TTC549 (cell line): ENCODE measurements at regions not wholly inside any gene's neighbourhood (a gene's known extent, or its start where the extent isn't known, plus 50 kb on each side); places are given as distances from the start of the nearest gene placed in this dataset.
"Not testable (repeated sequence)": the region's sequence is repeated elsewhere in the genome, so short reads cannot be mapped to it uniquely, and the experiment has no call there.

Experiments used
- FAIRE-seq: peaks from 2 replicates; lab custom pipeline; 2012; peaks lifted over from hg19 to GRCh38; lab: Jason Lieb, UNC

GRCh38 chr11:97019305-97019704 lies 629.5 kb downstream of the JRKL start:
- no peak for FAIRE-seq

DNA sequence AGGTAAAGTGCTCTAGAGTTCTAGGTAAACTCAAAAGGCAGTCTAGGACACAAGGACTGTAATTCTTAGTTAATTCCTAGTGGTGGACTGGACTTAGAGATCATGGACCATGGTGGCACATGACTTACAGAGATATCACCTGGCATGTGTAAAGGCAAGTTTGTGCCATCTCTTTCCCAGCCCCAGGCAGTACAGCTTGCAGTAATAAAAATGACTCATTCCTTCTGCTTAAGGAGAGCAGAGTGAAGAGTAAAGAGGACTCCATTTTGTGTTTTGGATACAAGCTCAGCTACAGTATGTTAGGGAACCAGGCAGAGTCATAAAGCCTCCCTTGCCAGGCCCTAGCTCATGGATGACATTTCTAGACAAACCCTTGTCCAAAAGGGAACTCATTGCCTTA lies 629.9 kb downstream of the JRKL start:
- no peak for FAIRE-seq

GRCh38 chr11:97022955-97023354 lies 633.1 kb downstream of the JRKL start:
- no peak for FAIRE-seq

GRCh38 chr11:97028836-97029406 lies 639.1 kb downstream of the JRKL start:
- no peak for FAIRE-seq

GRCh38 chr11:97033178-97033577 lies 643.4 kb downstream of the JRKL start:
- no peak for FAIRE-seq

DNA sequence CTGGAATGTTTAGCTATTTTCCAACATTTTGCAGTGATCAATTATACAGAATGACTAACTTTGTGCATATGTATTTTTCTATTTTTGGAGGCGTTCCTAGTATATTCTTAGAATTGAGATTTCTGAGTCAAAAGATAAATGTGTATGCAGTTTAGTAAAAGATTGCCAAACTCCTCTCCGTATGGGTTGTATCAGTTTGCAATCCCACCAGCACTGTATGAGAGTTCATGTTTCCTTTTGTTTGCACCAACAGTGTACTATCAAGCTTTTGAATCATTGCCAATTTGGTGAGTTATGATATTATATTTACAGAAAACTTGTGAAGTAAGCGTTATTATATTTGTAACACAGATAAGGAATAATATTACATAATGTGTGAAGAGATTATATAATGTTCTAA lies 658.7 kb downstream of the JRKL start:
- FAIRE-seq: no peak

GRCh38 chr11:97060184-97060583 lies 670.4 kb downstream of the JRKL start:
- FAIRE-seq: no peak

- FAIRE-seq: no peak
Observed at GRCh38 chr11:97069160-97069559, 679.3 kb downstream of the JRKL start.

DNA sequence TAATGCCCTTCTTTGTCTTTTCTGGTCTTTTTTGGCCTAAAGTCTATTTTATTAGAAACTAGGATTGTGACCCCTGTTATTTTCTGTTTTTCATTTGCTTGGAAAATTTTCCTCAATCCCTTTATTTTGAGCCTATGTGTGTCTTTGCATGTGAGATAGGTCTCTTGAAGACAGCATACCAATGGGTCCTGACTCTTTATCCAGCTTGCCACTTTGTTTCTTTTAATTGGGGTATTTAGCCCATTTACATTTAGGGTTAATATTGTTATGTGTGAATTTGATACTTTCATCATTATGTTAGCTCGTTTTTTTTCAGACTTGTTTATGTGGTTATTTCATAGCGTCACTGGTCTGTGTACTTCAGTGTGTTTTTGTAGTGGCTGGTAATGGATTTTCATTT lies 682.6 kb downstream of the JRKL start:
- FAIRE-seq: no peak

- not testable (repeated sequence) for FAIRE-seq
Observed at GRCh38 chr11:97076666-97077065, 686.9 kb downstream of the JRKL start.

DNA sequence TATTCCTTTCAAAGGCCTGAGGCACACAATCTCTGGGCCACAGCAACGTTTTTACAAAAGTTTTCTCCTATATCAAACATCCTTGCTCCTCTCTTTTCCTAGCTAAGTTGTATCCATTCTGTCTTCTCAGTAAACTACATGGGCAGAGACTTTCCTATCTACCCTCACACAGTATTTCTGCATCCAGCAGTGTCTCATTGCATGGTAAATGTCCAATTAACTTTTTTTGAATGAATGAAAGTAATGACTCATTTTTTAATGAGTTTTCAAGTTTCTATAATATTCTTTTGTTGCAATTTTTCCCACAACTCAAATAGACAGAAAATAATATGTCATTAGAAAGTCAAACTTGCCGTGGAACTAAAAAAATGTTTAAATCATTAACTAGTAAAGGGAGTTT lies 688.6 kb downstream of the JRKL start:
- FAIRE-seq: no peak

GRCh38 chr11:97079244-97079643 lies 689.4 kb downstream of the JRKL start:
- no peak for FAIRE-seq

- FAIRE-seq: no peak
Observed at GRCh38 chr11:97087419-97087818, 697.6 kb downstream of the JRKL start.

GRCh38 chr11:97092823-97093222 lies 703.0 kb downstream of the JRKL start:
- no peak for FAIRE-seq

DNA sequence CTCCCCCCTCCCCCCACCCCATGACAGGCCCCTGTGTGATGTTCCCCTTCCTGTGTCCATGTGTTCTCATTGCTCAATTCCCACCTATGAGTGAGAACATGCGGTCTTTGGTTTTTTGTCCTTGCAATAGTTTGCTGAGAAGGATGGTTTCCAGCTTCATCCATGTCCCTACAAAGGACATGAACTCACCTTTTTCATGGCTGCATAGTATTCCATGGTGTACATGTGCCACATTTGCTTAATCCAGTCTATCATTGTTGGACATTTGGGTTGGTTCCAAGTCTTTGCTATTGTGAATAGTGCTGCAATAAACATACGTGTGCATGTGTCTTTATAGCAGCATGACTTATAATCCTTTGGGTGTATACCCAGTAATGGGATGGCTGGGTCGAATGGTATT lies 712.4 kb downstream of the JRKL start:
- not testable (repeated sequence) for FAIRE-seq

- FAIRE-seq: no peak
Observed at GRCh38 chr11:97107604-97108003, 717.8 kb downstream of the JRKL start.

DNA sequence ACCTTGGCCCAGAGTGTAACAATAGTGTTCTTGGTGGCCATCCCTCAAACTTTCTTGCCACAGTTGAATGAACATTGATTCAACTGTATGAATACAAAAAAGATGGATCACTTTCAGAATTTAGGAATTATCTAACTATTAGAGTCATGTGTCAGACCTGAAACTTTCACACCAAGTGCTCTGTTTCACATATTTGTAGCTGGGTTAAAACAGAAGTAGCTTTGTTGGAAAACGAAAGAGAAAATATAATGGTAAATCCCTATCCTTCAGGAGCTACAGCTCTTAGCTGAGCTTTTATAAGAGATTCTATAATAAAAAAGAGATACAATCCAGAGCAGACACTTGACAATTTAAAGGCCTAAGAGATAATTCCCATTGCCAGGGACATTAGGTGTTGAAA lies 719.3 kb downstream of the JRKL start:
- no peak for FAIRE-seq

GRCh38 chr11:97110376-97110775 lies 720.6 kb downstream of the JRKL start:
- no peak for FAIRE-seq

DNA sequence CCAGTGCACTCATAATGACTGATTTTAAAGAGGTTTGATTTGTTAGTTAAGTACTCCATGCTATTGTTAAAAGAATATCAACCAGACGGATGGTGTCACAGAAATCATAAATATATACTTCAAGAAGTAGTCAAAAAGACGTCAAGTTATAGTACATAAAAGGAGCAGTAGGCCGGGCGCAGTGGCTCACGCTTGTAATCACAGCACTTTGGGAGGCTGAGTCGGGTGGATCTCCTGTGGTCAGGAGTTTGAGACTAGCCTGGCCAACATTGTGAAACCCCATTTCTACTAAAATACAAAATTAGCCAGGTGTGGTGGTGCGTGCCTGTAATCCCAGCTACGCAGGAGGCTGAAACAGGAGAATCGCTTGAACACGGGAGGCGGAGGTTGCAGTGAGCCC lies 721.7 kb downstream of the JRKL start:
- no peak for FAIRE-seq

DNA sequence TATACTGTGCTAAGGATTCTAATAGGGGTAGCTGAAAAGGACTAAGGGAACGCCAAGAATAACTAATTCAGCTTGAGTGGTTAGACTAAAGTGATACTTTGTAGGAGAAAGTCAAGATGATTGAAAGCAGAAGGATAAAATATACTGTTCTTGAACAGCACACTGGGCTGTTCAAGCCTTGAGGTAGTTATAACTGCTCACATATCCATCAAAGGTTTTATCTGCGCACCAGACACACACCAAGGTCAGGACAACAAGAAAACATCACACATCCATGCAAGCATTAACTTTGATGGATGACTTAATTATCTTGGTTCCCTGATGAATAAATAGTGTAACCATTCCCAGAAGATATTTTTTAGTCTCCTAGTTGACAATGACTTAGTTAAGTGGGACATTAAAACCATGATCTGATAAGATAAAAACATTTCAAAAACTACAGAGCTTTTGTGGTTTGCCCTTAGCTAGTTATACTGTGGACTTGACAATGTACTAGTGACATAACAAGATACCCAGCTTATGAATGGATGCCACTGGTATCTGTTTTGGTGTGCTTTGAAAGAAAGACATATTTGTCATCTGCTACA lies 728.9 kb downstream of the JRKL start:
- FAIRE-seq: no peak

GRCh38 chr11:97123237-97123636 lies 733.4 kb downstream of the JRKL start:
- no peak for FAIRE-seq

DNA sequence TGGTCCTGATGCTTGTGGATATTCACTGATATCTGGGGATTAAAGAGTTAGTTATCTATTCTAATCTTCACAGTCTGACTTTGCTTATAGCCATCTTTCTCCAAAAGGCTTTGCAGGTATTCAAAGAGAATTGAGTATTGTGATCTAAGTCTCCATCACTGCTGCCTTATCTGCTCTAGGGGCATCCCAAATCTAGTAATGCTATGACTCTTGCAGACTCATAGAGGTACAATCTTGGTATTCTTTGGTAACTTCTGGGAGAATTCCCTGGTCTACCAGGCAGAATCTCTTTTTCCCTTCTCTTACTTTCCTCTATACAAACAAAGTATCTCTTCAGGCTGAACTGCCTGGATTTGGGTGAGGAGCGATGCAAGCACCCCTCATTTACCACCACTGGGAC lies 746.3 kb downstream of the JRKL start:
- FAIRE-seq: no peak

- no peak for FAIRE-seq
Observed at GRCh38 chr11:97140885-97141494, 751.2 kb downstream of the JRKL start.

GRCh38 chr11:97143463-97143862 lies 753.6 kb downstream of the JRKL start:
- no peak for FAIRE-seq
